ENCODE measurements at regions not wholly inside any gene's neighbourhood (a gene's known extent, or its start where the extent isn't known, plus 50 kb on each side); places are given as distances from the start of the nearest gene placed in this dataset.

DNA sequence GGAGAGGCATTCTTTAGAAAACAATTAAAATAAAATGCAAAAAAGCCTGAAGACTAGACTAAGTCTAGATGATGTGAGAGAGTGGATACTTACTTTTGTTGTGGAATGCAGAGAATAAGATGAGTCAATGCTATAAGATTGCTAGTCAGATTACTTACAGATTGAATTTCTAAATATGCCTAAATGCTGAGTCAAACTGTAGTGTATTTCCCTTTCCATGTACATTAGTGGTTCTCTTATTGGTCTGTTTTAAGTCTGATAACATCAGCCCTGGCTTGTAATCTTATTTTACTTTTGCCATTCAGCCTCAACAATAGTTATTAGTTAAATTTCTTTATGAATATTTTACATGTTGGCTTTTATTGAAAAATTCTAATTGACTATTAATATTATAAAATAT, 702.7 kb downstream of the SOCS6 start (continued):
- TF ChIP-seq, protein P1, sequence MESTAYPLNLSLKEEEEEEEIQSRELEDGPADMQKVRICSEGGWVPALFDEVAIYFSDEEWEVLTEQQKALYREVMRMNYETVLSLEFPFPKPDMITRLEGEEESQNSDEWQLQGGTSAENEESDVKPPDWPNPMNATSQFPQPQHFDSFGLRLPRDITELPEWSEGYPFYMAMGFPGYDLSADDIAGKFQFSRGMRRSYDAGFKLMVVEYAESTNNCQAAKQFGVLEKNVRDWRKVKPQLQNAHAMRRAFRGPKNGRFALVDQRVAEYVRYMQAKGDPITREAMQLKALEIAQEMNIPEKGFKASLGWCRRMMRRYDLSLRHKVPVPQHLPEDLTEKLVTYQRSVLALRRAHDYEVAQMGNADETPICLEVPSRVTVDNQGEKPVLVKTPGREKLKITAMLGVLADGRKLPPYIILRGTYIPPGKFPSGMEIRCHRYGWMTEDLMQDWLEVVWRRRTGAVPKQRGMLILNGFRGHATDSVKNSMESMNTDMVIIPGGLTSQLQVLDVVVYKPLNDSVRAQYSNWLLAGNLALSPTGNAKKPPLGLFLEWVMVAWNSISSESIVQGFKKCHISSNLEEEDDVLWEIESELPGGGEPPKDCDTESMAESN (CRISPR knock-in tag; conservative IDR thresholded peaks at IDR 0.05), result no peak
- TF ChIP-seq ZNF530 (CRISPR knock-in tag; IDR thresholded peaks at IDR 0.05; ENCODE audit: low read depth) (no peak), MAFG (CRISPR knock-in tag; IDR thresholded peaks at IDR 0.05) (no peak)

DNA sequence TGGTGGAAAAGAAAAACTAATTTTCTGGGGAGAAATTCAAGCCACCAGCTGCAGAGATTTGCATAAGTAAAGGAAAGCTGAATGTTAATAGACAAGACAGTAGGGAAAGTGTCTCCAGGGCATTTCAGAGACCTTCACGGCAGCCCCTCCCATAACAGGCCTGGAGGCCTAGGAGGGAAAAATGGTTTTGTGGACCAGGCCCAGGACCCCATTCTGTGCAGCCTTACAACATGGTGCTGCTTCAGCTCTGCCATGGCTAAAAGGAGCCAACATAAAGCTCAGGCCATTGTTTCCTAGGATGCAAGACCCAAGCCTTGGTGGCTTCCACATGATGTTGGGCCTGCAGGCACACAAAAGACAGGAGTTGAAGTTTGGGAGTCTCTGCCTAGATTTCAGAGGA, 697.1 kb downstream of the SOCS6 start:
- no TSS peak for BruUV-seq (replicated peaks)
- no peak overlapping the region for H3K4me2 ChIP-seq (ENCODE audit: low read depth, low read length)
- CTCF ChIA-PET (ENCODE audit: low intra/inter-chr PET ratio, low total read pairs), result no interaction called here
- TF ChIP-seq TEF (CRISPR knock-in tag; IDR thresholded peaks at IDR 0.05), result no peak
- TF ChIP-seq ZNF33B (CRISPR knock-in tag; IDR thresholded peaks at IDR 0.05), result no peak
- TF ChIP-seq CREB3 (CRISPR knock-in tag; IDR thresholded peaks at IDR 0.05), result no peak
- TF ChIP-seq ZNF672 (CRISPR knock-in tag; IDR thresholded peaks at IDR 0.05), result no peak
- no peak for TF ChIP-seq MXD4 (CRISPR knock-in tag; IDR thresholded peaks at IDR 0.05)
- TF ChIP-seq, protein P2, sequence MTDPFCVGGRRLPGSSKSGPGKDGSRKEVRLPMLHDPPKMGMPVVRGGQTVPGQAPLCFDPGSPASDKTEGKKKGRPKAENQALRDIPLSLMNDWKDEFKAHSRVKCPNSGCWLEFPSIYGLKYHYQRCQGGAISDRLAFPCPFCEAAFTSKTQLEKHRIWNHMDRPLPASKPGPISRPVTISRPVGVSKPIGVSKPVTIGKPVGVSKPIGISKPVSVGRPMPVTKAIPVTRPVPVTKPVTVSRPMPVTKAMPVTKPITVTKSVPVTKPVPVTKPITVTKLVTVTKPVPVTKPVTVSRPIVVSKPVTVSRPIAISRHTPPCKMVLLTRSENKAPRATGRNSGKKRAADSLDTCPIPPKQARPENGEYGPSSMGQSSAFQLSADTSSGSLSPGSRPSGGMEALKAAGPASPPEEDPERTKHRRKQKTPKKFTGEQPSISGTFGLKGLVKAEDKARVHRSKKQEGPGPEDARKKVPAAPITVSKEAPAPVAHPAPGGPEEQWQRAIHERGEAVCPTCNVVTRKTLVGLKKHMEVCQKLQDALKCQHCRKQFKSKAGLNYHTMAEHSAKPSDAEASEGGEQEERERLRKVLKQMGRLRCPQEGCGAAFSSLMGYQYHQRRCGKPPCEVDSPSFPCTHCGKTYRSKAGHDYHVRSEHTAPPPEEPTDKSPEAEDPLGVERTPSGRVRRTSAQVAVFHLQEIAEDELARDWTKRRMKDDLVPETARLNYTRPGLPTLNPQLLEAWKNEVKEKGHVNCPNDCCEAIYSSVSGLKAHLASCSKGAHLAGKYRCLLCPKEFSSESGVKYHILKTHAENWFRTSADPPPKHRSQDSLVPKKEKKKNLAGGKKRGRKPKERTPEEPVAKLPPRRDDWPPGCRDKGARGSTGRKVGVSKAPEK (CRISPR knock-in tag; IDR thresholded peaks at IDR 0.05; ENCODE audit: borderline replicate concordance), result no peak
- TF ChIP-seq, protein P3, sequence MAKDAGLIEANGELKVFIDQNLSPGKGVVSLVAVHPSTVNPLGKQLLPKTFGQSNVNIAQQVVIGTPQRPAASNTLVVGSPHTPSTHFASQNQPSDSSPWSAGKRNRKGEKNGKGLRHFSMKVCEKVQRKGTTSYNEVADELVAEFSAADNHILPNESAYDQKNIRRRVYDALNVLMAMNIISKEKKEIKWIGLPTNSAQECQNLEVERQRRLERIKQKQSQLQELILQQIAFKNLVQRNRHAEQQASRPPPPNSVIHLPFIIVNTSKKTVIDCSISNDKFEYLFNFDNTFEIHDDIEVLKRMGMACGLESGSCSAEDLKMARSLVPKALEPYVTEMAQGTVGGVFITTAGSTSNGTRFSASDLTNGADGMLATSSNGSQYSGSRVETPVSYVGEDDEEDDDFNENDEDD (CRISPR knock-in tag; IDR thresholded peaks at IDR 0.05; ENCODE audit: borderline replicate concordance), result no peak
- TF ChIP-seq ATF6 (CRISPR knock-in tag; conservative IDR thresholded peaks at IDR 0.05), result no peak
- TF ChIP-seq SIX4 (CRISPR knock-in tag; IDR thresholded peaks at IDR 0.05), result no peak
- no peak for TF ChIP-seq PRMT3 (CRISPR knock-in tag; IDR thresholded peaks at IDR 0.05; ENCODE audit: borderline replicate concordance, low read depth)
- no peak for TF ChIP-seq RXRB (CRISPR knock-in tag; IDR thresholded peaks at IDR 0.05; ENCODE audit: borderline replicate concordance)

More for the DNA sequence above, 697.1 kb downstream of the SOCS6 start:
- Histone ChIP-seq H3K79me2 (ENCODE audit: insufficient read depth, low read length) (no peaks in the 10 kb centered on the region), H3K4me1 (ENCODE audit: insufficient read depth, low read length) (no peaks in the 10 kb centered on the region), H3K27ac (ENCODE audit: extremely low read length, insufficient read depth, low read length) (no peak overlapping the region), H3K36me3 (replicated peaks in 1 of 2; ENCODE audit: control insufficient read depth in 1 of 2, insufficient read depth in 2 of 2, low read length in 2 of 2) (no peaks in the 10 kb centered on the region), H3K9ac (ENCODE audit: insufficient read depth, low read depth, low read length) (no peak overlapping the region), H3K27me3 (ENCODE audit: control insufficient read depth in 1 of 2, insufficient read depth in 2 of 2, low read length in 2 of 2) (no peaks in the 10 kb centered on the region), H3K4me3 (replicated peaks in 1 of 3; ENCODE audit: insufficient read depth in 1 of 3, low read depth in 2 of 3, low read length in 3 of 3) (no peak overlapping the region), H4K20me1 (ENCODE audit: insufficient read depth, low read length) (no peaks in the 10 kb centered on the region), H2AFZ (ENCODE audit: low read length) (no peak overlapping the region), H3K9me3 (ENCODE audit: low read length) (peaks cover 49% of the 10 kb centered on the region)
- FAIRE-seq, result no peak
- intact Hi-C loops (cut with micrococcal nuclease; ENCODE audit: unreplicated experiment) (no loop called here), in situ Hi-C loops (cut with HindIII; ENCODE audit: extremely low pct_ligation_motif_present, low pct_unique_long_range_greater_than_20kb) (no loop called here)
- ATAC-seq, result no peak
- DNase-seq (ENCODE audit: low spot score), result no peak
- WGBS (ENCODE audit: low lambda C conversion rate), result 0% methylated on average over 1 of the region's 1 CpG
- POLR2A ChIA-PET, result no interaction called here

Data from HepG2 (cell line).